WERI-Rb-1 (cell line): ENCODE measurements at regions not wholly inside any gene's neighbourhood (a gene's known extent, or its start where the extent isn't known, plus 50 kb on each side); places are given as distances from the start of the nearest gene placed in this dataset.

Source experiments
- DNase-seq: peaks from one replicate; pipeline ENCODE4 v3.0.0-alpha.2; 2020
- H3K27ac ChIP-seq: fragments of 250-450 bp; sonication (Bioruptor Pico); 2 replicates; pipeline ENCODE4 v1.5.1; 2020; ENCODE audit warnings: mild to moderate bottlenecking, moderate library complexity
- H3K27me3 ChIP-seq: fragments of 250-450 bp; sonication (Bioruptor Pico); 2 replicates; pipeline ENCODE4 v1.5.1; 2021; ENCODE audit warnings: mild to moderate bottlenecking, low read depth, moderate library complexity; ENCODE audit not compliant: insufficient read depth, severe bottlenecking
- H3K36me3 ChIP-seq: fragments of 250-450 bp; sonication (Bioruptor Pico); 2 replicates; pipeline ENCODE4 v1.5.1; 2020; ENCODE audit warnings: mild to moderate bottlenecking, moderate library complexity
- H3K4me3 ChIP-seq: 2 replicates; pipeline ENCODE4 v1.5.1; 2011; ENCODE audit warnings: low read depth, mild to moderate bottlenecking, control low read depth, low read length
- H3K9me3 ChIP-seq: fragments of 250-450 bp; sonication (Bioruptor Pico); 2 replicates; pipeline ENCODE4 v1.5.1; 2021; ENCODE audit warnings: mild to moderate bottlenecking, moderate library complexity; ENCODE audit not compliant: severe bottlenecking
- CTCF ChIP-seq: IDR thresholded peaks from 2 replicates; pipeline ENCODE4 v1.5.1; 2011; ENCODE audit warnings: low read depth, mild to moderate bottlenecking, control low read depth, inconsistent platforms, low read length

GRCh38 chr1:244106837-244107493, 55.9 kb downstream of the ZBTB18 start:
- peaks cover 3% of the 10 kb centered on the region for H3K9me3 ChIP-seq
- DNase-seq: no peak
- H3K36me3 ChIP-seq: no peaks in the 10 kb centered on the region
- no peak for TF ChIP-seq CTCF
- no peak overlapping the region for H3K27ac ChIP-seq
- H3K4me3 ChIP-seq: no peak overlapping the region
- H3K27me3 ChIP-seq: no peaks in the 10 kb centered on the region

GRCh38 chr1:244111027-244111426, 59.9 kb downstream of the ZBTB18 start:
- H3K36me3 ChIP-seq: no peaks in the 10 kb centered on the region
- TF ChIP-seq CTCF: no peak
- no peaks in the 10 kb centered on the region for H3K27me3 ChIP-seq
- no peaks in the 10 kb centered on the region for H3K9me3 ChIP-seq
- no peak overlapping the region for H3K27ac ChIP-seq
- DNase-seq: no peak
- H3K4me3 ChIP-seq: no peak overlapping the region

- TF ChIP-seq CTCF: no peak
- no peak for DNase-seq
- H3K9me3 ChIP-seq: no peaks in the 10 kb centered on the region
- H3K4me3 ChIP-seq: no peak overlapping the region
- H3K27ac ChIP-seq: no peak overlapping the region
- no peaks in the 10 kb centered on the region for H3K36me3 ChIP-seq
- no peaks in the 10 kb centered on the region for H3K27me3 ChIP-seq
These were observed 61.0 kb downstream of the ZBTB18 start for GRCh38 chr1:244112041-244112440.

GRCh38 chr1:244112636-244113035, 61.6 kb downstream of the ZBTB18 start:
- no peak for DNase-seq

GRCh38 chr1:244113532-244114320, 62.6 kb downstream of the ZBTB18 start:
- DNase-seq: no peak
- Histone ChIP-seq H3K36me3 (no peaks in the 10 kb centered on the region), H3K27ac (no peak overlapping the region), H3K4me3 (no peak overlapping the region), H3K27me3 (no peaks in the 10 kb centered on the region), H3K9me3 (no peaks in the 10 kb centered on the region)
- no peak for TF ChIP-seq CTCF

More at GRCh38 chr1:244112636-244113035, 61.6 kb downstream of the ZBTB18 start:
- Histone ChIP-seq H3K4me3 (no peak overlapping the region), H3K27ac (no peak overlapping the region), H3K36me3 (no peaks in the 10 kb centered on the region), H3K9me3 (no peaks in the 10 kb centered on the region), H3K27me3 (no peaks in the 10 kb centered on the region)
- no peak for TF ChIP-seq CTCF
